A549 (cell line): ENCODE measurements at regions not wholly inside any gene's neighbourhood (a gene's known extent, or its start where the extent isn't known, plus 50 kb on each side); places are given as distances from the start of the nearest gene placed in this dataset.

Experiments used
- ATAC-seq, 2 experiments: fragments of 200-7000 bp in 1 of 2; fragments of >200 bp in 1 of 2; cut with Nextera tagmentation in 1 of 2; cut with Tn5 transposase in 1 of 2; 3 replicates each; pipeline versions ENCODE4 v1.8.0 to v1.9.1; 2018 to 2020; ENCODE audit warnings: mild to moderate bottlenecking in 1 of 2, moderate library complexity in 1 of 2
- CTCF ChIA-PET: fragments of 300-600 bp; sonication (Branson Sonifier 250); formaldehyde crosslinking; extraction: SDS; loops from one replicate; lab custom pipeline; 2021; ENCODE audit warnings: antibody characterized with exemption, inconsistent platforms; lab: Yijun Ruan, JAX
- POLR2A ChIA-PET: fragments of 350-600 bp; formaldehyde crosslinking; extraction: SDS; loops from one replicate; lab custom pipeline; 2021; ENCODE audit warnings: antibody characterized with exemption, inconsistent platforms; lab: Yijun Ruan, JAX
- DNase-seq, 2 experiments: peaks; one replicate each; pipeline versions ENCODE4 v3.0.0 to v3.0.0-alpha.2; 2011 to 2016; ENCODE audit warnings: low read depth in 1 of 2, low spot score in 1 of 2
- FAIRE-seq: peaks from 2 replicates; lab custom pipeline; 2011; peaks lifted over from hg19 to GRCh38; lab: Jason Lieb, UNC
- H3K27ac ChIP-seq, 2 experiments: fragments of >200 bp; sonication (Bioruptor Twin); formaldehyde crosslinking; 3 replicates each; pipeline ENCODE4 v1.5.1; 2016 to 2017
- H3K4me1 ChIP-seq: fragments of >200 bp; sonication (Bioruptor Twin); formaldehyde crosslinking; 3 replicates; pipeline ENCODE4 v1.6.1; 2016
- H3K4me2 ChIP-seq: fragments of >200 bp; sonication (Bioruptor Twin); formaldehyde crosslinking; 3 replicates; pipeline ENCODE4 v1.6.1; 2016
- H3K4me3 ChIP-seq: fragments of >200 bp; sonication (Bioruptor Twin); formaldehyde crosslinking; 3 replicates; pipeline ENCODE4 v1.5.1; 2016
- H3K9me3 ChIP-seq: fragments of >200 bp; sonication (Bioruptor Twin); formaldehyde crosslinking; 3 replicates; pipeline ENCODE4 v1.6.1; 2016
- BHLHE40 ChIP-seq: IDR thresholded peaks from 2 replicates; pipeline ENCODE4 v1.6.1; 2012; ENCODE audit warnings: low read depth, low read length, inconsistent platforms
- CBX2 ChIP-seq: fragments of 200-600 bp; sonication (generic); IDR thresholded peaks from 2 replicates; pipeline ENCODE4 v1.6.1; 2016; ENCODE audit warnings: low read depth, mild to moderate bottlenecking, borderline replicate concordance
- CBX8 ChIP-seq: fragments of 200-600 bp; sonication (generic); IDR thresholded peaks from 2 replicates; pipeline ENCODE4 v1.6.1; 2016
- CEBPB ChIP-seq, 2 experiments: fragments of >200 bp in 1 of 2; sonication (Bioruptor Twin) in 1 of 2; formaldehyde crosslinking in 1 of 2; IDR thresholded peaks; 2 replicates each; pipeline ENCODE4 v1.6.1; 2012 to 2016
- CHD2 ChIP-seq: fragments of 150-350 bp; IDR thresholded peaks from 2 replicates; pipeline ENCODE4 v1.6.1; 2014; ENCODE audit warnings: low read length; ENCODE audit not compliant: partially characterized antibody
- CHD4 ChIP-seq: fragments of 200-600 bp; sonication (generic); IDR thresholded peaks from 2 replicates; pipeline ENCODE4 v1.6.1; 2016; ENCODE audit warnings: antibody characterized with exemption, mild to moderate bottlenecking, borderline replicate concordance
- EHMT2 ChIP-seq: fragments of 200-600 bp; sonication (generic); IDR thresholded peaks from 2 replicates; pipeline ENCODE4 v1.6.1; 2016; ENCODE audit warnings: antibody characterized with exemption, low read depth, mild to moderate bottlenecking, moderate library complexity
- FOSB ChIP-seq: fragments of 250-450 bp; sonication (Bioruptor Pico); IDR thresholded peaks from 2 replicates; pipeline ENCODE4 v1.5.0; 2020; ENCODE audit warnings: mild to moderate bottlenecking, moderate library complexity
- GATA3 ChIP-seq: IDR thresholded peaks from 2 replicates; pipeline ENCODE4 v1.6.1; 2012; ENCODE audit warnings: borderline replicate concordance
- HDAC2 ChIP-seq: fragments of 200-600 bp; sonication (generic); IDR thresholded peaks from 2 replicates; pipeline ENCODE4 v1.6.1; 2016
- HEYL ChIP-seq: fragments of 250-450 bp; sonication (Bioruptor Pico); IDR thresholded peaks from 2 replicates; pipeline ENCODE4 v1.8.0; 2021; ENCODE audit warnings: mild to moderate bottlenecking, moderate library complexity
- HMGXB4 ChIP-seq: fragments of 250-450 bp; sonication (Bioruptor Pico); IDR thresholded peaks from 2 replicates; pipeline ENCODE4 v1.5.0; 2021; ENCODE audit warnings: mild to moderate bottlenecking, moderate library complexity, borderline replicate concordance
- HOXA7 ChIP-seq: fragments of 250-450 bp; sonication (Bioruptor Pico); IDR thresholded peaks from 2 replicates; pipeline ENCODE4 v1.5.0; 2020; ENCODE audit warnings: mild to moderate bottlenecking, moderate library complexity
- JUN ChIP-seq, 2 experiments: fragments of >200 bp; sonication (Bioruptor Twin); formaldehyde crosslinking; IDR thresholded peaks; 2 replicates in 1 of 2; 3 replicates in 1 of 2; pipeline ENCODE4 v1.6.1; 2016 to 2017
- MAFK ChIP-seq: fragments of 450-650 bp; IDR thresholded peaks from 2 replicates; pipeline ENCODE4 v1.6.1; 2014; ENCODE audit not compliant: partially characterized antibody
- MAX ChIP-seq: IDR thresholded peaks from 2 replicates; pipeline ENCODE4 v1.6.1; 2012
- MAZ ChIP-seq: fragments of 150-350 bp; IDR thresholded peaks from 2 replicates; pipeline ENCODE4 v1.6.1; 2014; ENCODE audit warnings: antibody characterized with exemption, low read depth, low read length, borderline replicate concordance
- MYC ChIP-seq: IDR thresholded peaks from 2 replicates; pipeline ENCODE4 v1.6.1; 2012; ENCODE audit warnings: mild to moderate bottlenecking, inconsistent platforms, low read length, improper control_type of control experiment, borderline replicate concordance
- PHF8 ChIP-seq: fragments of 200-600 bp; sonication (generic); IDR thresholded peaks from 2 replicates; pipeline ENCODE4 v1.6.1; 2016; ENCODE audit warnings: low read depth, mild to moderate bottlenecking, antibody characterized with exemption, moderate library complexity, borderline replicate concordance
- RARB ChIP-seq: fragments of 250-450 bp; sonication (Bioruptor Pico); IDR thresholded peaks from 2 replicates; pipeline ENCODE4 v1.8.0; 2021; ENCODE audit warnings: mild to moderate bottlenecking, moderate library complexity
- RNF2 ChIP-seq: fragments of 200-600 bp; sonication (generic); IDR thresholded peaks from 2 replicates; pipeline ENCODE4 v1.6.1; 2016; ENCODE audit warnings: low read depth, mild to moderate bottlenecking, antibody characterized with exemption, moderate library complexity, borderline replicate concordance
- SREBF2 ChIP-seq: fragments of 450-650 bp; IDR thresholded peaks from 2 replicates; pipeline ENCODE4 v1.6.1; 2014; ENCODE audit warnings: mild to moderate bottlenecking, moderate library complexity
- TFCP2L1 ChIP-seq: fragments of 250-450 bp; sonication (Bioruptor Pico); IDR thresholded peaks from 2 replicates; pipeline ENCODE4 v1.5.0; 2021; ENCODE audit warnings: mild to moderate bottlenecking
- TP53 ChIP-seq: fragments of 250-450 bp; sonication (Bioruptor Pico); IDR thresholded peaks from 2 replicates; pipeline ENCODE4 v1.5.0; 2021; ENCODE audit warnings: mild to moderate bottlenecking, moderate library complexity
- ZFP36 ChIP-seq: fragments of 450-650 bp; IDR thresholded peaks from 2 replicates; pipeline ENCODE4 v1.6.1; 2014; ENCODE audit warnings: borderline replicate concordance; ENCODE audit not compliant: partially characterized antibody
- WGBS: methylation state at CpG from one replicate; pipeline ENCODE4 v1.1.6; 2017; ENCODE audit errors: missing lambda C conversion rate; 5-methylcytosine and 5-hydroxymethylcytosine counted together
- TF ChIP-seq, protein P1 (sequence below): fragments of 150-350 bp; IDR thresholded peaks from 2 replicates; pipeline ENCODE4 v1.6.1; 2014; ENCODE audit warnings: low read depth, mild to moderate bottlenecking, low read length
- TF ChIP-seq, protein P2 (sequence below): IDR thresholded peaks from 2 replicates; pipeline ENCODE4 v1.6.1; 2012; ENCODE audit warnings: low read depth, borderline replicate concordance

GRCh38 chr7:41880107-41880506 lies 177.2 kb upstream of the INHBA start:
- no peak for FAIRE-seq
- TF ChIP-seq RNF2 = no peak
- TF ChIP-seq CBX8 = no peak
- TF ChIP-seq PHF8 = no peak
- no peak for TF ChIP-seq MYC
- TF ChIP-seq HMGXB4 (CRISPR knock-in tag) = no peak
- no peak for TF ChIP-seq CBX2
- no peak for TF ChIP-seq GATA3
- TF ChIP-seq EHMT2 = no peak
- TF ChIP-seq, protein P1, sequence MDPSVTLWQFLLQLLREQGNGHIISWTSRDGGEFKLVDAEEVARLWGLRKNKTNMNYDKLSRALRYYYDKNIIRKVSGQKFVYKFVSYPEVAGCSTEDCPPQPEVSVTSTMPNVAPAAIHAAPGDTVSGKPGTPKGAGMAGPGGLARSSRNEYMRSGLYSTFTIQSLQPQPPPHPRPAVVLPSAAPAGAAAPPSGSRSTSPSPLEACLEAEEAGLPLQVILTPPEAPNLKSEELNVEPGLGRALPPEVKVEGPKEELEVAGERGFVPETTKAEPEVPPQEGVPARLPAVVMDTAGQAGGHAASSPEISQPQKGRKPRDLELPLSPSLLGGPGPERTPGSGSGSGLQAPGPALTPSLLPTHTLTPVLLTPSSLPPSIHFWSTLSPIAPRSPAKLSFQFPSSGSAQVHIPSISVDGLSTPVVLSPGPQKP = no peak
- TF ChIP-seq, protein P2, sequence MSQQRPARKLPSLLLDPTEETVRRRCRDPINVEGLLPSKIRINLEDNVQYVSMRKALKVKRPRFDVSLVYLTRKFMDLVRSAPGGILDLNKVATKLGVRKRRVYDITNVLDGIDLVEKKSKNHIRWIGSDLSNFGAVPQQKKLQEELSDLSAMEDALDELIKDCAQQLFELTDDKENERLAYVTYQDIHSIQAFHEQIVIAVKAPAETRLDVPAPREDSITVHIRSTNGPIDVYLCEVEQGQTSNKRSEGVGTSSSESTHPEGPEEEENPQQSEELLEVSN = no peak
- no peak for TF ChIP-seq MAFK
- TF ChIP-seq BHLHE40 = no peak
- no peak for TF ChIP-seq HEYL (CRISPR knock-in tag)
- TF ChIP-seq, all 56 proteins: peak for 0
- H3K9me3 ChIP-seq = no peaks in the 10 kb centered on the region
- ChIA-PET CTCF (no interaction called here), POLR2A (no interaction called here)
- H3K4me2 ChIP-seq = no peak overlapping the region
- no peak overlapping the region for H3K4me3 ChIP-seq
- H3K4me1 ChIP-seq = no peaks in the 10 kb centered on the region
- ATAC-seq (no peak), DNase-seq (no peak)
- no peak overlapping the region for H3K27ac ChIP-seq
- 0% methylated on average over 3 of the region's 3 CpGs for WGBS

DNA sequence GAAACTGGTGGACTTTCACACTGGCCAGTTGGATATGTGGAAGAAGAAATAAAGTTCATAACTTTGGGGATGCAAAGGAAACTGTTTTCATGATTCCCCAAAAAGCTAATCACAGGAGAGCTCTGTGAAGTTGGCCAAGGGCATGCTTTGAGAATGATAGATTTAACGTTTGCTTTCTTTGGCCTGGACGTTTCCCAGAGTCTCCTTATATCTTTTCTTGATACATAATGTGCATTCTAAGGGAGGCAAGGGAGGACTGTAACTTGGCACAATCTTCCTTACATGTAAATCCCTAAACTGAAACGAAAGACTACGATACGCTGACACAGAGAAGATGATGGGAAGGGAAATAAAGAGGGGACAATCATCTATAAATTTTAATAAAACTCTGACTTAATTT lies 176.5 kb upstream of the INHBA start:
- H3K9me3 ChIP-seq = no peaks in the 10 kb centered on the region
- 29% methylated on average over 5 of the region's 5 CpGs for WGBS
- no peak overlapping the region for H3K4me2 ChIP-seq
- FAIRE-seq (no peak), ATAC-seq (no peak), DNase-seq (no peak)
- no peak overlapping the region for H3K27ac ChIP-seq
- H3K4me3 ChIP-seq = no peak overlapping the region
- H3K4me1 ChIP-seq = no peaks in the 10 kb centered on the region
- ChIA-PET POLR2A (no interaction called here), CTCF (no interaction called here)
- TF ChIP-seq HDAC2 (no peak), CBX8 (no peak), CEBPB (IDR thresholded peaks at IDR 0.05) (no peak), ZFP36 (no peak), HEYL (CRISPR knock-in tag) (no peak), HOXA7 (CRISPR knock-in tag) (no peak), MYC (no peak), CHD4 (no peak), RARB (CRISPR knock-in tag) (no peak), TP53 (CRISPR knock-in tag) (no peak), JUN (IDR thresholded peaks at IDR 0.05) (no peak), SREBF2 (no peak), FOSB (CRISPR knock-in tag) (no peak), MAX (no peak), CHD2 (no peak), TFCP2L1 (CRISPR knock-in tag) (no peak), MAZ (no peak)
